PFSK-1 (cell line): ENCODE measurements at regions not wholly inside any gene's neighbourhood (a gene's known extent, or its start where the extent isn't known, plus 50 kb on each side); places are given as distances from the start of the nearest gene placed in this dataset.

ENCODE experiments used
- POLR2AphosphoS5 ChIP-seq: IDR thresholded peaks from 2 replicates; pipeline ENCODE4 v1.6.1; 2012; ENCODE audit warnings: low read depth, mild to moderate bottlenecking, control low read depth, low read length, moderate library complexity
- SIN3A ChIP-seq: IDR thresholded peaks from 2 replicates; pipeline ENCODE4 v1.6.1; 2012; ENCODE audit warnings: mild to moderate bottlenecking, low read length, moderate library complexity, borderline replicate concordance; ENCODE audit not compliant: insufficient read depth
- TAF1 ChIP-seq: IDR thresholded peaks from 2 replicates; pipeline ENCODE4 v1.6.1; 2012; ENCODE audit warnings: low read length, control low read depth, borderline replicate concordance; ENCODE audit not compliant: insufficient read depth

DNA sequence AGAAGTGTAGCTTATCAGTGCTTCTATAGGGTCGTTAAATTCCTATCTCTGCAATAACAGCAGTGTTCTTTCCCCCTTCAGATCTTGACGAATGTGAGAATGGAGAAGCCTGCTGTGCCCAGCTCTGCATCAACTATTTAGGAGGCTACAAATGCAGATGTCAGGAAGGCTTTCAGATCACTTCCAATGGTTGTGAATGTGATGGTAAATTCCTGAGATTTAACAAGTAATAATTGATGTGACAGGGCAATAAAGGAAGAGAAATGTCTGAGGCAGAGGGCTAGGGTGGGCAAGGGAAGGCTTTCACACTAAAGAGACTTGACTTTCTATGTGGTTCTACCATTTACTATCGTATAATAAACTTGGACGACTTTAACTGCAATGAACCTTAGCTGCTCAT is 711.7 kb upstream of the GOLIM4 start:
- no peak for TF ChIP-seq TAF1
- no peak for TF ChIP-seq POLR2AphosphoS5
- TF ChIP-seq SIN3A, result no peak
